ENCODE measurements at regions not wholly inside any gene's neighbourhood (a gene's known extent, or its start where the extent isn't known, plus 50 kb on each side); places are given as distances from the start of the nearest gene placed in this dataset.

GRCh38 chr2:235382179-235382578 lies 111.7 kb upstream of the AGAP1 start:
- no peaks in the 10 kb centered on the region for H3K4me1 ChIP-seq (ENCODE audit: control insufficient read depth, insufficient read depth, low read length)
- no peak overlapping the region for H3K4me3 ChIP-seq (ENCODE audit: low read depth in 2 of 2, low read length in 2 of 2)
- intact Hi-C loops (cut with micrococcal nuclease; ENCODE audit: unreplicated experiment) = no loop called here
- CTCF ChIA-PET = no interaction called here
- peaks cover 9% of the 10 kb centered on the region for H3K27me3 ChIP-seq (ENCODE audit: control insufficient read depth, insufficient read depth, low read length)
- no peaks in the 10 kb centered on the region for H3K9me3 ChIP-seq (ENCODE audit: control insufficient read depth, insufficient read depth, low read depth, low read length)
- no peaks in the 10 kb centered on the region for H3K36me3 ChIP-seq (ENCODE audit: control insufficient read depth, insufficient read depth, low read length)
- TF ChIP-seq REST (IDR thresholded peaks at IDR 0.05; ENCODE audit: insufficient read depth in 1 of 2, low read depth in 2 of 2, low read length in 1 of 2) (no peak), SIN3A (IDR thresholded peaks at IDR 0.05; ENCODE audit: borderline replicate concordance, insufficient read depth, low read depth, low read length) (no peak), TCF7L2 (IDR thresholded peaks at IDR 0.05; ENCODE audit: low read depth, low read length) (no peak), POLR2AphosphoS5 (IDR thresholded peaks at IDR 0.05; ENCODE audit: low read depth, low read length) (no peak)
- TF ChIP-seq, protein P1, sequence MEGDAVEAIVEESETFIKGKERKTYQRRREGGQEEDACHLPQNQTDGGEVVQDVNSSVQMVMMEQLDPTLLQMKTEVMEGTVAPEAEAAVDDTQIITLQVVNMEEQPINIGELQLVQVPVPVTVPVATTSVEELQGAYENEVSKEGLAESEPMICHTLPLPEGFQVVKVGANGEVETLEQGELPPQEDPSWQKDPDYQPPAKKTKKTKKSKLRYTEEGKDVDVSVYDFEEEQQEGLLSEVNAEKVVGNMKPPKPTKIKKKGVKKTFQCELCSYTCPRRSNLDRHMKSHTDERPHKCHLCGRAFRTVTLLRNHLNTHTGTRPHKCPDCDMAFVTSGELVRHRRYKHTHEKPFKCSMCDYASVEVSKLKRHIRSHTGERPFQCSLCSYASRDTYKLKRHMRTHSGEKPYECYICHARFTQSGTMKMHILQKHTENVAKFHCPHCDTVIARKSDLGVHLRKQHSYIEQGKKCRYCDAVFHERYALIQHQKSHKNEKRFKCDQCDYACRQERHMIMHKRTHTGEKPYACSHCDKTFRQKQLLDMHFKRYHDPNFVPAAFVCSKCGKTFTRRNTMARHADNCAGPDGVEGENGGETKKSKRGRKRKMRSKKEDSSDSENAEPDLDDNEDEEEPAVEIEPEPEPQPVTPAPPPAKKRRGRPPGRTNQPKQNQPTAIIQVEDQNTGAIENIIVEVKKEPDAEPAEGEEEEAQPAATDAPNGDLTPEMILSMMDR (IDR thresholded peaks at IDR 0.05) = no peak
- H3K27ac ChIP-seq (ENCODE audit: low read length) = no peak overlapping the region
- POLR2A ChIA-PET = no interaction called here
- ATAC-seq = no peak
- in situ Hi-C loops (cut with HindIII; ENCODE audit: low pct_unique_long_range_greater_than_20kb, low sequenced_read_pairs) = no loop called here
- no peak for DNase-seq (ENCODE audit: low read depth, low spot score)
- no TSS peak for BruUV-seq (replicated peaks)

DNA sequence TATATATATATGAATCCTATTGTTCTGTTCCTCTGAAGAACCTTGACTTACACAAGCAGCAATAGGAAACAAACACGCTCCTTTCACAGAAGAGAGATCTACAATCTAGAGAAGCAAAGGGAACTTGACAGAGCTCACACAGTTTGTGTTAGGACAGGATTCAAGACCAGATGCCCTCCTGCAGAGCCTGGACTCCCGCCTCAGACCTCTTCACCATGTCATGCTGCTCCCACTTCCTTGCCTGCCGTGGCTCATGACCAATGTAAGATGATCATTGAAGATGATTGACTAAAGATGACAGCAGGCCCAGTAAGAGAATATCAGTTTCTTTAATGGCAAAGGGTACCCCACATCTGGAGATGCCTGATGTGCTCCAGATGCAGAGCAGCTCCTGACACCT lies 111.2 kb upstream of the AGAP1 start:
- H3K27ac ChIP-seq (ENCODE audit: low read length) = no peak overlapping the region
- H3K4me1 ChIP-seq (ENCODE audit: control insufficient read depth, insufficient read depth, low read length) = no peaks in the 10 kb centered on the region
- POLR2A ChIA-PET = no interaction called here
- BruUV-seq (replicated peaks) = no TSS peak
- intact Hi-C loops (cut with micrococcal nuclease; ENCODE audit: unreplicated experiment) (no loop called here), in situ Hi-C loops (cut with HindIII; ENCODE audit: low pct_unique_long_range_greater_than_20kb, low sequenced_read_pairs) (no loop called here)
- DNase-seq (ENCODE audit: low read depth, low spot score) = no peak
- CTCF ChIA-PET = no interaction called here
- TF ChIP-seq TCF7L2 (IDR thresholded peaks at IDR 0.05; ENCODE audit: low read depth, low read length) (no peak), POLR2AphosphoS5 (IDR thresholded peaks at IDR 0.05; ENCODE audit: low read depth, low read length) (no peak), SIN3A (IDR thresholded peaks at IDR 0.05; ENCODE audit: borderline replicate concordance, insufficient read depth, low read depth, low read length) (no peak), REST (IDR thresholded peaks at IDR 0.05; ENCODE audit: insufficient read depth in 1 of 2, low read depth in 2 of 2, low read length in 1 of 2) (no peak)
- TF ChIP-seq, protein P1 (IDR thresholded peaks at IDR 0.05) = no peak
- no peaks in the 10 kb centered on the region for H3K36me3 ChIP-seq (ENCODE audit: control insufficient read depth, insufficient read depth, low read length)
- no peaks in the 10 kb centered on the region for H3K9me3 ChIP-seq (ENCODE audit: control insufficient read depth, insufficient read depth, low read depth, low read length)
- H3K4me3 ChIP-seq (ENCODE audit: low read depth in 2 of 2, low read length in 2 of 2) = no peak overlapping the region
- no peak for ATAC-seq
- H3K27me3 ChIP-seq (ENCODE audit: control insufficient read depth, insufficient read depth, low read length) = peaks cover 9% of the 10 kb centered on the region
